Skeletal muscle cell (primary cell): ENCODE measurements at regions not wholly inside any gene's neighbourhood (a gene's known extent, or its start where the extent isn't known, plus 50 kb on each side); places are given as distances from the start of the nearest gene placed in this dataset.
A peak's percentile ranks its signal among the peaks of the same experiment; 100 is the strongest.
"Not testable (repeated sequence)": the region's sequence is repeated elsewhere in the genome, so short reads cannot be mapped to it uniquely, and the experiment has no call there.

Experiments used
- DNase-seq: peaks from one replicate; pipeline ENCODE4 v3.0.0-alpha.2; 2010; ENCODE audit warnings: low read depth
- H3K4me3 ChIP-seq: 2 replicates; pipeline ENCODE4 v1.5.1; 2011; ENCODE audit warnings: low read depth, mild to moderate bottlenecking, control low read depth, low read length, moderate library complexity

DNA sequence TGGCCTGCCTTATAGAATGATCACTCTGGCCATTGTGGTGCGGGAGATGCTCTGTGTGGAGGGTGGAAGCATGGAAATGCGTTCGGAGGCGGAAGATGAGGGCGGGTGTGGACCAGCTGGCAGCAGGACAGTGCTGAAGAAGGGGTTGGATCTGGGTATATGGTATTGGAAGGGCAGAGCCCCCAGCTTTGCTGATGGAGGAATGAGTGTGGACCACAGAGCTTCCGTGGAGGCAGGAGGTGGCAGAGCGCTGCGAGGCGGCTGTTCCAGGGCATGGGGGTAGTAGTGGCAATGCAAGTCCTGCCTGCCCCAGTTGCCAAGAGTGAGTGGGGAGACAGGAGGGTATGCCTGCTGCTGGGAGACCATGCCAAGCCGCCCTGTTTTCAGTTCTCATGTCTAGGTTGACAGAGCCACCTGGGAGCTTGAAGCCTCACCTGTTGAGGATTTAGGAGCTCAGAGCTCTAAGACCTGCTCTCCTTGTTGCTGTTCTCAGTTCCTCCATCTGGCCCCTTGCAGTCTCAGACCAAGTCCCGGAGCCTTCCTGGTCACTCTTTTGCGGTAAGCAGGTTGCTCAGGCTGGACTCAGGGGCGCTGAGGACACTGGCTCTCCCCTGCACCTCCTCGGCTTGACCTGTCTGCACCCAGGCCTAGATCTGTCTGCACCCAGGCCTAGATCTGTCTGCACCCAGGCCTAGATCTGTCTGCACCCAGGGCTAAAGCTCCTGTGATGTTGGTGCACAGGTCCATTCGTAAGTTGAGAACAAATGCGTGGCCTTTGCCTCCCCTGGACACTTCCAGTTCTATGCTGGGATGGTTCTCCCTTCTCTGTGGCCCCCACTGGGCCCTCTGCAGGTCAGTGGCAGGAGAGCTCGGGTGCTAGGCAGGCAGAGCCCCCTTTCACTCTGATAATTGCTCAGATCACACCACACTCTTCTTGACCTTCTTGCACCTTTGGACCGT is 290.5 kb upstream of the HS6ST1 start:
- H3K4me3 ChIP-seq: no peak overlapping the region
- DNase-seq: no peak

GRCh38 chr2:128610496-128610895 is 291.8 kb upstream of the HS6ST1 start:
- no peak overlapping the region for H3K4me3 ChIP-seq
- no peak for DNase-seq

GRCh38 chr2:128611421-128612320 is 293.0 kb upstream of the HS6ST1 start:
- H3K4me3 ChIP-seq: no peak overlapping the region
- DNase-seq: no peak

GRCh38 chr2:128612628-128613027 is 294.0 kb upstream of the HS6ST1 start:
- no peak overlapping the region for H3K4me3 ChIP-seq
- no peak for DNase-seq

GRCh38 chr2:128613351-128613750 is 294.7 kb upstream of the HS6ST1 start:
- DNase-seq: no peak
- no peak overlapping the region for H3K4me3 ChIP-seq

DNA sequence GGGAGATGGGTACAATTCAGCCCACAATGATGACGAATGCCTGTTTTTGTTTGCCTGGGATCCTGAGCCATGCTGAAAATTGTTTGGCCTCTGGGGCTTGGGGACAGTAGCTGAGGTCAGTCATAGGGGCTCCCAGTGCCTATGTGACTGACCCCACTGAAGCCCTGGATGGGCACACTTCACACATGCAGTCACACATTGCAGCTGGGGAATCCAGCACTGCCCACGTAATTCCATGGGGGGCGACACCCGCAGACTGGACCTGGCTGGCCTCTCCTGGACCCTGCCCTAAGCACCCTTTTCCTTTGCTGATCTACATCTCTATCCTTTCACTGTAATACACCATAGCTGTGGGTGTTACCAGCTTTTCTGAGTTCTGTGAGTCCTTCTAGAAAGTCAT is 295.2 kb upstream of the HS6ST1 start:
- no peak overlapping the region for H3K4me3 ChIP-seq
- DNase-seq: no peak

GRCh38 chr2:128614907-128615306 is 296.2 kb upstream of the HS6ST1 start:
- not testable (repeated sequence) for H3K4me3 ChIP-seq, DNase-seq

GRCh38 chr2:128615571-128615970 is 296.9 kb upstream of the HS6ST1 start:
- H3K4me3 ChIP-seq: no peak overlapping the region
- DNase-seq: no peak

- DNase-seq: no peak
- no peak overlapping the region for H3K4me3 ChIP-seq
Measured at GRCh38 chr2:128617029-128617590, 298.4 kb upstream of the HS6ST1 start.

GRCh38 chr2:128617661-128618060 is 299.0 kb upstream of the HS6ST1 start:
- no peak overlapping the region for H3K4me3 ChIP-seq
- no peak for DNase-seq

DNA sequence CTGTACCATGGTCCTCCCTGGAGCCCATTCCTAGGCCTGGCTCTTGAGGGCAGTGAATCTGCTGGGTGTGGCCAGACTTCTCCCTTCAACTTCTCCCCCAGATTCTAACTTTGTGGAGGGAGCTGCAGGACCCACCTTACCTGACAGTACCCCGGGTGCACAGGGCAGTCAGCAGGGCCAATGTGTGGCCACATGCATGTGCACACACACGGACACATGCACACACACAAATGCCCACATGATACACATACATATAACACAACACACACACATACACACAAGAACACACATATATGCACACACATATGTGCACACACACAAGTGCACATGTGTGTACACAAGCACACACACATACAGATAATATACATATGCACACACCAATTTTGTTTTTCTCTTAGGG is 300.0 kb upstream of the HS6ST1 start:
- H3K4me3 ChIP-seq: no peak overlapping the region
- no peak for DNase-seq

GRCh38 chr2:128619471-128620325 is 301.0 kb upstream of the HS6ST1 start:
- no peak overlapping the region for H3K4me3 ChIP-seq
- no peak for DNase-seq

DNA sequence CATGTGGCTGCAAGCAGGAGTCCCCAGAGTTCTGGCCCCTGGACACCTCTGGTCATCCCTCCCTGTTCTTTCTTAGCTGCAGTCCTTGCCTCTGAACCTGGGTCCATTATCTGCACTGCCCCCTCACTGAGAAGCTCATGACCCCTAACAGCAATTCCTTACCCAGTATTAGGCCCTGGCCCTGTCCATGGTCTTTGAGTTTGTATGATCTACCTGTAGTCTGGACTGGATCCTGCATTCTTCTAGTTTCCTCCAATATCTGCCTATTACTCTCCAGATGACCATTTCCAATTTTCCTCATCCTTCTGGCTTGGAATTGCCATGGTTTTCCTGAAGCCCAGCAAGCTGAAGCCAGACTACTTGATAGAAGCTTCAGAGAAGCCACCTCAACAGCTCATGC is 302.4 kb upstream of the HS6ST1 start:
- no peak for DNase-seq
- no peak overlapping the region for H3K4me3 ChIP-seq

GRCh38 chr2:128622371-128622770 is 303.7 kb upstream of the HS6ST1 start:
- no peak for DNase-seq
- no peak overlapping the region for H3K4me3 ChIP-seq

DNA sequence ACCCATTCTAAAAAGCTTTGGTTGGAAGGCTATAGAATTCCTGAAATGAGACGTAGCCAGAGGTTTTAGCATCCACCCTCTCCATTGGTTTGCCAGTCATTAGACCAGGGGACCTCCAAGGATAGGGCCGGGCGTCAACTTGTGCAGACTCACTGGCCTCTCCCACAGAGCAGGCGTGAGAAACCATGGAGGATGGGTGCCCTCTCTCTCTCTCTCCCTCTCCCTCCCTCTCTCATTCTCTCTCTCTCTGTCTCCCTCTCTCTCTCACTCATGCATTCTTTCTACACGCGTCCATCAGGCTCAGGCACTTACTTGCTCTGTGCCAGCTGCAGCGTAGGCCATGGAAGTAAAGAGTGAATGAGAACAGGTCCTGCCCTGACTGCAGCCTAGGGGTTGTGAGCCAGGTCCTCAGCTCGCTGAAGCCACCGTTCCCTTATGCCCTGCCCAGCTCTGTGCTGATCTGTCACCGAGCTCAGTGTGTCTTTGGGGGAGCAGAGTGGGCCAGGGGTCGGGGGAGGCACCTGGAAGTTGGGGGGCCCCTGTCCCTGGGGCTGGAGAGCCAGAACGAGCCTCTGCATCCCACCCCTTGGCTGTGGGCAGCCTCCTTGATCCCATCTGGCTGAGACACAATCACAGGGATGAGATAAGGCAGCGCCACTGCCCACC is 304.4 kb upstream of the HS6ST1 start:
- H3K4me3 ChIP-seq: no peak overlapping the region
- DNase-seq: peak; percentile 9

- no peak overlapping the region for H3K4me3 ChIP-seq
- DNase-seq: peak; percentile 83
Measured at GRCh38 chr2:128623776-128624761, 305.4 kb upstream of the HS6ST1 start.

GRCh38 chr2:128624956-128625355 is 306.3 kb upstream of the HS6ST1 start:
- DNase-seq: no peak
- H3K4me3 ChIP-seq: no peak overlapping the region

- no peak for DNase-seq
Measured at GRCh38 chr2:128625421-128625820, 306.8 kb upstream of the HS6ST1 start.

More at GRCh38 chr2:128625421-128625820, 306.8 kb upstream of the HS6ST1 start:
- H3K4me3 ChIP-seq: no peak overlapping the region
